ENCODE measurements at regions not wholly inside any gene's neighbourhood (a gene's known extent, or its start where the extent isn't known, plus 50 kb on each side); places are given as distances from the start of the nearest gene placed in this dataset.

DNA sequence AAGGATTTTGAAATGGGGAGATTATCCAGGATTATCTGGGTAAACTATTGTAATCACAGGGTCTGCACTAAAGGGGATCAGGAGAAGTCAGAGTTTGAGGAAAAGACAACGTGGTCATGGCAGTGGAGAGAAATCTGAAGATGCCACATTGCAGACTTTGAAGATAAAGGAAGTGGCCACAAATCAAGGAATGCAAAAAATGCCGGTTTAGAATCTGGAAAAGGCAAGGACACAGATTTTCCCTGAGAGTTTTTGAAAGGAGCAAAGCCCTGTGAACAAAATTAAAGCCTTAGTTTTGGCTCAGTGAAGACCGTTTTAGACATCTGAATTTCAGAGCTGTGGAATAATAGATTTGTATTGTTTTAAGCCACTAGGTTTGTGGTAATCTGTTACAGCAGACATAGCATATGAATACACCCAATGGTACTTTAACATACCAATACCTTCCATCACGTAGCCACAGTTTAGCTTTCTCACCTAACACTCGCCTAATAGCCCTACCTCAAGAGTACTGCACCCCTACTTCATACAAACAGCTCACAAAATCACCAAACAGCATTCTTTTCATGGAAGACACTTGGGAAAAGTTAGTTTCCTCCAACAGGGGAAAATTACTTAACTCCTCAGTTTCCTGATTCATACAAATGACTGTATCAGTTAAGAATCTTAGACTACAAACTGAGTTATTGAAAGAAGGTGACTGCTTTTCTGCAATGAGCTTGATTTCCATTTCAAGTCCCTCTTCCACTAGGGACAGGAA lies 446.5 kb downstream of the INHBA start:
- Histone ChIP-seq H3K4me1 (ENCODE audit: insufficient read depth, low read length) (no peaks in the 10 kb centered on the region), H3K27me3 (ENCODE audit: control insufficient read depth in 1 of 2, insufficient read depth in 2 of 2, low read length in 2 of 2) (no peaks in the 10 kb centered on the region), H3K36me3 (ENCODE audit: insufficient read depth, low read length) (no peaks in the 10 kb centered on the region), H3K27ac (ENCODE audit: low read depth in 1 of 2, low read length in 2 of 2) (no peak overlapping the region), H3K9me3 (ENCODE audit: control insufficient read depth in 1 of 2, insufficient read depth in 1 of 2, low read length in 2 of 2) (peaks cover 0 to 5% of the 10 kb centered on the region in 2 experiments), H3K4me3 (ENCODE audit: low read length) (no peak overlapping the region)
- Mint-ChIP-seq H3K9me3 (peaks cover 10% of the 10 kb centered on the region), H3K36me3 (ENCODE audit: low read depth) (no peaks in the 10 kb centered on the region), H3K4me1 (ENCODE audit: low read depth) (no peaks in the 10 kb centered on the region), H3K27ac (no peak overlapping the region), H3K4me3 (no peak overlapping the region), H3K27me3 (no peaks in the 10 kb centered on the region)
- intact Hi-C loops (cut with DNase I, micrococcal nuclease), result no loop called here
- POLR2A ChIA-PET, result no interaction called here
- CTCF ChIA-PET, result no interaction called here
- ATAC-seq (ENCODE audit: poor library complexity) (no peak), DNase-seq (no peak)
- TF ChIP-seq, protein P1, sequence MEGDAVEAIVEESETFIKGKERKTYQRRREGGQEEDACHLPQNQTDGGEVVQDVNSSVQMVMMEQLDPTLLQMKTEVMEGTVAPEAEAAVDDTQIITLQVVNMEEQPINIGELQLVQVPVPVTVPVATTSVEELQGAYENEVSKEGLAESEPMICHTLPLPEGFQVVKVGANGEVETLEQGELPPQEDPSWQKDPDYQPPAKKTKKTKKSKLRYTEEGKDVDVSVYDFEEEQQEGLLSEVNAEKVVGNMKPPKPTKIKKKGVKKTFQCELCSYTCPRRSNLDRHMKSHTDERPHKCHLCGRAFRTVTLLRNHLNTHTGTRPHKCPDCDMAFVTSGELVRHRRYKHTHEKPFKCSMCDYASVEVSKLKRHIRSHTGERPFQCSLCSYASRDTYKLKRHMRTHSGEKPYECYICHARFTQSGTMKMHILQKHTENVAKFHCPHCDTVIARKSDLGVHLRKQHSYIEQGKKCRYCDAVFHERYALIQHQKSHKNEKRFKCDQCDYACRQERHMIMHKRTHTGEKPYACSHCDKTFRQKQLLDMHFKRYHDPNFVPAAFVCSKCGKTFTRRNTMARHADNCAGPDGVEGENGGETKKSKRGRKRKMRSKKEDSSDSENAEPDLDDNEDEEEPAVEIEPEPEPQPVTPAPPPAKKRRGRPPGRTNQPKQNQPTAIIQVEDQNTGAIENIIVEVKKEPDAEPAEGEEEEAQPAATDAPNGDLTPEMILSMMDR (IDR thresholded peaks at IDR 0.05), result no peak

DNA sequence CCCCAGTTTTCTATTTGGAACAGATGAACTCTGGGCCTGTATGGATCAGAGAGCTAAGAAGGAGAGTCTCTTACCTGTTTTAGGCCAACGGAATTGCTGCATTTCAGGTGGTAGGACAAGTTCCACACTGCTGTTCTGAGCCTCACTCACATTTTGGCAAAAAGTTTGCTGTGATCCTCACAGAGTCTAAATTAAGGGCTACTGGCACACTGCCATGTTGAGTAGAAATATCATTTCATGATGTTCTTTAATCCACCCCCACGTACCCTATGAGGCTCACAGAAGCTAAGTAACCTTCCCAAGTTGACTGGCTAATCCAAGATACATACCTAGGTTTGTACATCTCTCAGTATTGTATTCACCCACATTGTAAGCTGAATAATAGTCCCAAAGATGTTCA lies 447.2 kb downstream of the INHBA start:
- Histone ChIP-seq H3K4me3 (ENCODE audit: low read length) (no peak overlapping the region), H3K27ac (ENCODE audit: low read depth in 1 of 2, low read length in 2 of 2) (no peak overlapping the region), H3K9me3 (ENCODE audit: control insufficient read depth in 1 of 2, insufficient read depth in 1 of 2, low read length in 2 of 2) (peaks cover 0 to 5% of the 10 kb centered on the region in 2 experiments), H3K4me1 (ENCODE audit: insufficient read depth, low read length) (no peaks in the 10 kb centered on the region), H3K27me3 (ENCODE audit: control insufficient read depth in 1 of 2, insufficient read depth in 2 of 2, low read length in 2 of 2) (no peaks in the 10 kb centered on the region), H3K36me3 (ENCODE audit: insufficient read depth, low read length) (no peaks in the 10 kb centered on the region)
- intact Hi-C loops (cut with DNase I, micrococcal nuclease), result no loop called here
- ChIA-PET POLR2A (no interaction called here), CTCF (no interaction called here)
- TF ChIP-seq, protein P1 (IDR thresholded peaks at IDR 0.05), result no peak
- Mint-ChIP-seq H3K4me3 (no peak overlapping the region), H3K27me3 (no peaks in the 10 kb centered on the region), H3K9me3 (peaks cover 14% of the 10 kb centered on the region), H3K4me1 (ENCODE audit: low read depth) (no peaks in the 10 kb centered on the region), H3K27ac (no peak overlapping the region), H3K36me3 (ENCODE audit: low read depth) (no peaks in the 10 kb centered on the region)
- ATAC-seq (ENCODE audit: poor library complexity), result no peak
- DNase-seq, result no peak

DNA sequence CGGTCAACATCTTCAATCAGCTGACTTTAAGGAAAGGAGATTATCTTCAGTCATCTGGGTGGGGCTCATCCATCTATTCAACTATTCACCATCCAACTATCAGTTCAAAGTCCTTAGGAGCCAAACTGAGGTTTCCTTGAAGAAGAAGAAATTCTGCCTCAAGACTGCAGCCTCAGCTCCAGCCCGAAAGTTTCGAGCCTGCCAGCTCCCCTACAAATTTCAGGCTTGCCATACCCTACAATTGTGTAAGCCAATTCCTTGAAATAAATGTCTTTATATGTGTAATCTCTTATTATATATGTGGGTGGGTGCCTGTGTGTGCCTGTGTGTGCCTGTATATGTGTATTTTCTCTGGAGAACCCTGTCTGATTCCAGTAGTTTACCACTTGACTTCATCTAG lies 447.8 kb downstream of the INHBA start:
- H3K4me3 Mint-ChIP-seq, result no peak overlapping the region
- peaks cover 0 to 5% of the 10 kb centered on the region in 2 experiments for H3K9me3 ChIP-seq (ENCODE audit: control insufficient read depth in 1 of 2, insufficient read depth in 1 of 2, low read length in 2 of 2)
- H3K4me1 ChIP-seq (ENCODE audit: insufficient read depth, low read length), result no peaks in the 10 kb centered on the region
- no peaks in the 10 kb centered on the region for H3K36me3 ChIP-seq (ENCODE audit: insufficient read depth, low read length)
- intact Hi-C loops (cut with DNase I, micrococcal nuclease), result no loop called here
- H3K4me3 ChIP-seq (ENCODE audit: low read length), result no peak overlapping the region
- ATAC-seq (ENCODE audit: poor library complexity) (no peak), DNase-seq (no peak)
- no peak overlapping the region for H3K27ac ChIP-seq (ENCODE audit: low read depth in 1 of 2, low read length in 2 of 2)
- TF ChIP-seq, protein P1 (IDR thresholded peaks at IDR 0.05), result no peak
- ChIA-PET CTCF (no interaction called here), POLR2A (no interaction called here)
- no peaks in the 10 kb centered on the region for H3K27me3 Mint-ChIP-seq
- H3K36me3 Mint-ChIP-seq (ENCODE audit: low read depth), result no peaks in the 10 kb centered on the region
- H3K9me3 Mint-ChIP-seq, result peaks cover 15% of the 10 kb centered on the region
- no peak overlapping the region for H3K27ac Mint-ChIP-seq
- H3K4me1 Mint-ChIP-seq (ENCODE audit: low read depth), result no peaks in the 10 kb centered on the region
- H3K27me3 ChIP-seq (ENCODE audit: control insufficient read depth in 1 of 2, insufficient read depth in 2 of 2, low read length in 2 of 2), result no peaks in the 10 kb centered on the region
